ENCODE measurements at regions not wholly inside any gene's neighbourhood (a gene's known extent, or its start where the extent isn't known, plus 50 kb on each side); places are given as distances from the start of the nearest gene placed in this dataset.

DNA sequence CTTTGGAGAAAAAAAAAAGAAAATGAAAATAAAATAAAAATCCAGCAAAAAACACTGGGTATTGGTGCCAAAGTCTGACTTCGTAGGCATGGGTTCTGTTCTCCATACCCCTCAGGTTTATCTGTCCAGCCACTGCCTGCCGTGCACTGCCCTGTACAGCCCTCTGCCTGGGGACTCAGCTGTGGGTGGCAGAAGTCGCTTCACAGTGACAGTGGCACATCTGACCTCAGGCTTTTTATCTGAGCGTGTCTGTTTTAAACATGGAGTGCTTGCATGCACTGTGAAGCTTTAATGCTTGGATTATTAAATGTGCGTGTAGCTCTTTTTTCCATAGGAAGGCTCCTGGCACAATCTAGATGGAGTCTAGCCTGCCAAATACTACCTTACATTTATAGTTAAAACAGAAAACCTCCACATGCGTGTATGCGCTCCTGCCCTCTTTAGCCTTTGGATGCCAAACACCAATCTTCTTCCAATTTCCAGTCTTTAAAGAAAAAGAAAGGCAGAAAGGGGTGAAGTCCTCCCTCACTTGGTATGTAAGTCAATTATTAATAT, 375.5 kb downstream of the UTRN start:
- TF ChIP-seq CEBPB (IDR thresholded peaks at IDR 0.05): no peak
- TF ChIP-seq CREB1 (IDR thresholded peaks at IDR 0.05; ENCODE audit: low read depth): no peak
- TF ChIP-seq, protein P1, sequence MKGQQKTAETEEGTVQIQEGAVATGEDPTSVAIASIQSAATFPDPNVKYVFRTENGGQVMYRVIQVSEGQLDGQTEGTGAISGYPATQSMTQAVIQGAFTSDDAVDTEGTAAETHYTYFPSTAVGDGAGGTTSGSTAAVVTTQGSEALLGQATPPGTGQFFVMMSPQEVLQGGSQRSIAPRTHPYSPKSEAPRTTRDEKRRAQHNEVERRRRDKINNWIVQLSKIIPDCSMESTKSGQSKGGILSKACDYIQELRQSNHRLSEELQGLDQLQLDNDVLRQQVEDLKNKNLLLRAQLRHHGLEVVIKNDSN (IDR thresholded peaks at IDR 0.05): no peak
- TF ChIP-seq TEAD4 (IDR thresholded peaks at IDR 0.05): no peak
- TF ChIP-seq REST (IDR thresholded peaks at IDR 0.05; ENCODE audit: low read depth): no peak
- TF ChIP-seq TAF1 (IDR thresholded peaks at IDR 0.05; ENCODE audit: low read depth): no peak
- no peak for TF ChIP-seq EP300 (IDR thresholded peaks at IDR 0.05; ENCODE audit: borderline replicate concordance)
- TF ChIP-seq RAD21 (IDR thresholded peaks at IDR 0.05; ENCODE audit: low read depth): no peak
- TF ChIP-seq NFIC (IDR thresholded peaks at IDR 0.05): no peak
